ENCODE measurements at regions not wholly inside any gene's neighbourhood (a gene's known extent, or its start where the extent isn't known, plus 50 kb on each side); places are given as distances from the start of the nearest gene placed in this dataset.

GRCh38 chr2:107062173-107062572, 176.2 kb upstream of the ST6GAL2 start:
- no peak for DNase-seq (ENCODE audit: low read depth)
- TF ChIP-seq CTCF (conservative IDR thresholded peaks at IDR 0.05; ENCODE audit: control insufficient read depth, insufficient read depth, low read depth, low read length), result no peak
- H3K4me3 ChIP-seq (ENCODE audit: control insufficient read depth, low read depth, low read length), result no peak overlapping the region

- no peak for TF ChIP-seq CTCF (conservative IDR thresholded peaks at IDR 0.05; ENCODE audit: control insufficient read depth, insufficient read depth, low read depth, low read length)
- no peak overlapping the region for H3K4me3 ChIP-seq (ENCODE audit: control insufficient read depth, low read depth, low read length)
- no peak for DNase-seq (ENCODE audit: low read depth)
These were observed 176.7 kb upstream of the ST6GAL2 start for GRCh38 chr2:107062599-107063220.

- no peak for DNase-seq (ENCODE audit: low read depth)
These were observed 177.3 kb upstream of the ST6GAL2 start for GRCh38 chr2:107063228-107063627.

GRCh38 chr2:107064750-107065149, 178.8 kb upstream of the ST6GAL2 start:
- TF ChIP-seq CTCF (conservative IDR thresholded peaks at IDR 0.05; ENCODE audit: control insufficient read depth, insufficient read depth, low read depth, low read length), result no peak
- DNase-seq (ENCODE audit: low read depth), result no peak
- H3K4me3 ChIP-seq (ENCODE audit: control insufficient read depth, low read depth, low read length), result no peak overlapping the region

More at GRCh38 chr2:107063228-107063627, 177.3 kb upstream of the ST6GAL2 start:
- no peak overlapping the region for H3K4me3 ChIP-seq (ENCODE audit: control insufficient read depth, low read depth, low read length)
- no peak for TF ChIP-seq CTCF (conservative IDR thresholded peaks at IDR 0.05; ENCODE audit: control insufficient read depth, insufficient read depth, low read depth, low read length)

- no peak overlapping the region for H3K4me3 ChIP-seq (ENCODE audit: control insufficient read depth, low read depth, low read length)
- no peak for DNase-seq (ENCODE audit: low read depth)
- TF ChIP-seq CTCF (conservative IDR thresholded peaks at IDR 0.05; ENCODE audit: control insufficient read depth, insufficient read depth, low read depth, low read length), result no peak
These were observed 182.3 kb upstream of the ST6GAL2 start for GRCh38 chr2:107068069-107068916.

DNA sequence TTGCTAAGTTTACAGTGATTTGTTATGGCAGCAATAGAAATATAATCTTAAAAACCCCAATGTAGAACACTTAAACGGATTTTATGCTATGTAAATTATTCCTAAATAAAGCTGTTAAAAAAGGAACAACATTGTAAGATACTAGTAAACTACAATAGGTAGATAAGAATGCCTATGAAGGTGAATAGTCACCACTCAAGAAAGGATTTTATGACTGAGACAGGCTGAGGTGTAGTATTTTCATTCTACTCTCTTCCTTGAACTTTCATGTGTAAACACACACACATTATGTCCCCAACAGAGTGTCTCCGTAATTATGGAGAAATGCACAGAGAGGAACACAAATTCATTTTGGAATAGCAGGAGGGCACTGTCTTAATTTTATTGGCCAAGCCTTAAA, 183.9 kb upstream of the ST6GAL2 start:
- DNase-seq (ENCODE audit: low read depth), result no peak
- no peak overlapping the region for H3K4me3 ChIP-seq (ENCODE audit: control insufficient read depth, low read depth, low read length)
- TF ChIP-seq CTCF (conservative IDR thresholded peaks at IDR 0.05; ENCODE audit: control insufficient read depth, insufficient read depth, low read depth, low read length), result no peak

All from fibroblast of mammary gland (primary cell).